Transverse colon (tissue), 4 donors: ENCODE measurements at regions not wholly inside any gene's neighbourhood (a gene's known extent, or its start where the extent isn't known, plus 50 kb on each side); places are given as distances from the start of the nearest gene placed in this dataset.

Source experiments
- DNase-seq: peaks from one replicate; pipeline ENCODE4 v3.0.0-alpha.2; 2019
- H3K27ac ChIP-seq, 4 donors: fragments of 200-600 bp; sonication (generic); 2 replicates each; pipeline ENCODE4 v1.5.1; 2016 to 2018; ENCODE audit warnings: inconsistent platforms in 4 of 4
- H3K27me3 ChIP-seq: fragments of 200-600 bp; sonication (generic); 2 replicates; pipeline ENCODE4 v1.5.1; 2017; ENCODE audit warnings: inconsistent platforms
- H3K36me3 ChIP-seq, 4 donors: fragments of 200-600 bp; sonication (generic); 2 replicates each; pipeline ENCODE4 v1.5.1; 2017 to 2019; ENCODE audit warnings: inconsistent platforms in 4 of 4
- H3K4me1 ChIP-seq, 4 donors: fragments of 200-600 bp; sonication (generic); 2 replicates each; pipeline ENCODE4 v1.5.1; 2017 to 2020; ENCODE audit warnings: inconsistent platforms in 4 of 4
- H3K4me3 ChIP-seq, 4 donors: fragments of 200-600 bp; sonication (generic); 1 replicate in 1 of 4; 2 replicates in 3 of 4; pipeline versions ENCODE4 v1.5.1 to v1.6.1; 2017 to 2019; ENCODE audit warnings: inconsistent platforms in 4 of 4
- H3K9me3 ChIP-seq, 2 donors: fragments of 200-600 bp; sonication (generic); 2 replicates each; pipeline ENCODE4 v1.5.1; 2017 to 2019; ENCODE audit warnings: inconsistent platforms in 2 of 2
- CTCF ChIP-seq, 5 experiments: fragments of 200-600 bp in 3 of 5; fragments of 450-650 bp in 2 of 5; sonication (generic) in 3 of 5; IDR thresholded peaks; 1 replicate in 2 of 5; 2 replicates in 3 of 5; pipeline ENCODE4 v1.5.1; 2016 to 2017; ENCODE audit warnings: antibody characterized with exemption in 5 of 5, inconsistent platforms in 3 of 5, mild to moderate bottlenecking in 2 of 5, moderate library complexity in 1 of 5
- EP300 ChIP-seq: sonication (generic); formaldehyde crosslinking; IDR thresholded peaks from one replicate; pipeline ENCODE4 v1.6.1; 2017; ENCODE audit warnings: antibody characterized with exemption, low read depth
- POLR2A ChIP-seq: fragments of 450-650 bp; IDR thresholded peaks from one replicate; pipeline ENCODE4 v1.6.1; 2016; ENCODE audit warnings: antibody characterized with exemption, mild to moderate bottlenecking, moderate library complexity
- POLR2AphosphoS5 ChIP-seq, 3 donors: sonication (generic); formaldehyde crosslinking; IDR thresholded peaks; one replicate each; pipeline ENCODE4 v1.6.1; 2016; ENCODE audit warnings: antibody characterized with exemption in 3 of 3
- WGBS, 2 donors: methylation state at CpG; one replicate each; pipeline ENCODE4 v1.1.5; 2018; ENCODE audit warnings: low coverage in 1 of 2; 5-methylcytosine and 5-hydroxymethylcytosine counted together
- in situ Hi-C, 4 donors: fragments of 200-750 bp; cut with MboI; loops; one replicate each; pipeline versions ENCODE4 v1.15.0 to v1.15.1; 2017; ENCODE audit warnings: low sequenced_read_pairs in 3 of 4, low pct_ligation_motif_present in 1 of 4, low pct_unique_long_range_greater_than_20kb in 1 of 4
- intact Hi-C: fragments of 100-400 bp; cut with DNase I; formaldehyde crosslinking; loops from one replicate; pipeline ENCODE4 v1.15.1; 2023; ENCODE audit warnings: low total_unique reads

GRCh38 chr1:23639460-23640095 is 52.0 kb upstream of the RPL11 start:
- 40 to 67% methylated on average over 1 to 7 of the region's 7 CpGs for WGBS, 2 donors
- intact Hi-C loops, result no loop called here
- Histone ChIP-seq H3K27me3 (no peaks in the 10 kb centered on the region), H3K4me1 (peaks cover 0 to 10% (median 5%) of the 10 kb centered on the region in 4 donors), H3K9me3 (no peaks in the 10 kb centered on the region), H3K36me3 (no peaks in the 10 kb centered on the region), H3K27ac (no peak overlapping the region), H3K4me3 (no peak overlapping the region)
- DNase-seq, result no peak
- TF ChIP-seq POLR2A (no peak), CTCF (IDR thresholded peaks at IDR 0.05) (no peak), EP300 (no peak), POLR2AphosphoS5 (IDR thresholded peaks at IDR 0.05) (no peak)
- in situ Hi-C loops, result loop anchor here (5.0 kb wide), 2 partner anchors 92 to 97 kb away; no protein-coding TSS in a partner anchor

- no peaks in the 10 kb centered on the region for H3K9me3 ChIP-seq
- 57 to 70% methylated on average over 4 to 5 of the region's 5 CpGs for WGBS, 2 donors
- TF ChIP-seq POLR2AphosphoS5 (IDR thresholded peaks at IDR 0.05) (no peak), EP300 (no peak), POLR2A (no peak), CTCF (IDR thresholded peaks at IDR 0.05) (no peak)
- no peak for DNase-seq
- in situ Hi-C loops (loop anchor here (5.0 kb wide), 2 partner anchors 92 to 97 kb away; no protein-coding TSS in a partner anchor), intact Hi-C loops (no loop called here)
- no peak overlapping the region for H3K4me3 ChIP-seq
- peaks cover 0 to 11% (median 8%) of the 10 kb centered on the region in 4 donors for H3K4me1 ChIP-seq
- H3K36me3 ChIP-seq, result no peaks in the 10 kb centered on the region
- no peaks in the 10 kb centered on the region for H3K27me3 ChIP-seq
- no peak overlapping the region for H3K27ac ChIP-seq
Measured at GRCh38 chr1:23638786-23639241, 52.8 kb upstream of the RPL11 start.

- intact Hi-C loops, result no loop called here
Measured at GRCh38 chr1:23638188-23638619, 53.4 kb upstream of the RPL11 start.

More at GRCh38 chr1:23638188-23638619, 53.4 kb upstream of the RPL11 start:
- Histone ChIP-seq H3K4me3 (no peak overlapping the region), H3K9me3 (no peaks in the 10 kb centered on the region), H3K27ac (no peak overlapping the region), H3K4me1 (peaks cover 0 to 11% (median 8%) of the 10 kb centered on the region in 4 donors), H3K27me3 (no peaks in the 10 kb centered on the region), H3K36me3 (no peaks in the 10 kb centered on the region)
- in situ Hi-C loops, result loop anchor here (5.0 kb wide), 2 partner anchors 91 to 96 kb away; no protein-coding TSS in a partner anchor
- 67 to 71% methylated on average over 2 to 4 of the region's 4 CpGs for WGBS, 2 donors
- TF ChIP-seq POLR2A, result no peak
- no peak for TF ChIP-seq CTCF (IDR thresholded peaks at IDR 0.05)
- no peak for TF ChIP-seq POLR2AphosphoS5 (IDR thresholded peaks at IDR 0.05)
- TF ChIP-seq EP300, result no peak
- DNase-seq, result no peak
